Activated T-cell treated with anti-CD3 and anti-CD28 coated beads, Interleukin-2, amount 50 U/mL, for 48 hours (primary cell): ENCODE measurements at regions not wholly inside any gene's neighbourhood (a gene's known extent, or its start where the extent isn't known, plus 50 kb on each side); places are given as distances from the start of the nearest gene placed in this dataset.

Source experiments
- DNase-seq, 2 experiments: peaks; one replicate each; pipeline ENCODE4 v3.0.0-alpha.2; 2020

DNA sequence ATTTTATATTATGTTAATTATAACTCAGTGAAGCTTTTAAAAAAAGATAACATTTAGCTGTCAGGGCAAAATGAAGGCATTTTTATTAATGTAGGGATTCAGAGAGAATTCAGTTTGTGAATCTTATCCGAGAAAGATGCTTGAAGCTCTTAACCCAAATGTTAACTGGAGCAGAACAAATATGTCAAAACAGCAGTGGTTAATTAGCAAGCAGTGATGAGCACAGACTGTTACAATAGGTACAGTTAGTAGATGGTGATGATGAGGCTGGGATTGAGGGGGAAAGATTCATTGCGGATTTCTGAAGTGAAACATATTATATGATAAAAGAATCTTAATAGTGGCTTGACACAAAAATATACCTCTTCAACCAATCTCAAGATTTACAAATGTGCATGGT, 356.7 kb downstream of the DIRAS2 start:
- no peak for DNase-seq

DNA sequence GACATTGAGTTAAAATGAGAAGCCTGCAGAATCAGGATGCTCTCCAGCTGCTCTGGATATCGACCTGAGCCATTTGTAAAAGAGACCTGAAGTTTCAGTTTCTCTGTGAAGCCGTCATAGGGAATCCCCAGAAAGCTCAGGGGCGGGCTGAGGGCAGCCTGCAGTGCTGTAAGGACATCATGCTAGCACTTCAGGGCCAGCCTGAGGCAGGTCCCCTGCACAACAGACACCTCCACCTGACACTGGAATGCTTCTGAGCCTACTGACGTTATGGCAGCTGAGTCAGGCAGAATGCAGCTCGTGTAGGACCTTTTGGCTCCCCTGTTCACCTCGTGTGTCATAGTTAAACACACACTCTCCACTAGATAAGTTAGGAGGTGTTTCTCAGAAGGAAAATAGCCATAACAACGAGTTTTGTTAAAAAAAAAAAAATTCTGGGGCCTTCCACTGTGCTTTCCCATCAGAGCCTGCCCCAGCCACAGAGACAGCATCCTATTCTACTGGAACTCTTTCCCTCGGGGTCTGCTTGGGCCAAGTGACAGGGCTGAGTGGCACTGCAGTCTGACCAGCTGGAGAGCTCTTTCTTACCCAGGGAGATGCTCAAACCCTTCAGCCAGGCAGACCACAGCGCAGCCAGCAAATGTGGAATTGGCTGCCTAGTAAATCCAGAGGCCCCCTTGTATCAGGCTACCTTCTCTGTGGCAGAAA, 354.9 kb downstream of the DIRAS2 start:
- no peak for DNase-seq

DNA sequence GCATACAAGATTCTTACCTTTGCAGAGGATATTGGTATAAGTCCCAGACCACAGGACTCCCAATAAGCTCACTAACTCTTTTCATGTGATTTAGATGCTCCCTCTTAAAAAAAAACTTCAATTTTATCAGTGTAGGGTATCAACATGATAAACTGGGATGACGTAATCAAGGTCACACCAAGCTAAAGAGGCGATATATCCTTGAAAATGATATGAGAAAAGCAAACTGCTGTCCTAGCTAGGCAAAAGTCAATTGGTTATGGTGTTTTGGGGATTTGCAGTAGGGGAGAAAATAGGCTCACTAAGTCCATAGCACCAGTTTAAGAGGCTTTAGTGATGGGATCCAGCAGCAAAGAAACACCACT, 354.4 kb downstream of the DIRAS2 start:
- no peak for DNase-seq

DNA sequence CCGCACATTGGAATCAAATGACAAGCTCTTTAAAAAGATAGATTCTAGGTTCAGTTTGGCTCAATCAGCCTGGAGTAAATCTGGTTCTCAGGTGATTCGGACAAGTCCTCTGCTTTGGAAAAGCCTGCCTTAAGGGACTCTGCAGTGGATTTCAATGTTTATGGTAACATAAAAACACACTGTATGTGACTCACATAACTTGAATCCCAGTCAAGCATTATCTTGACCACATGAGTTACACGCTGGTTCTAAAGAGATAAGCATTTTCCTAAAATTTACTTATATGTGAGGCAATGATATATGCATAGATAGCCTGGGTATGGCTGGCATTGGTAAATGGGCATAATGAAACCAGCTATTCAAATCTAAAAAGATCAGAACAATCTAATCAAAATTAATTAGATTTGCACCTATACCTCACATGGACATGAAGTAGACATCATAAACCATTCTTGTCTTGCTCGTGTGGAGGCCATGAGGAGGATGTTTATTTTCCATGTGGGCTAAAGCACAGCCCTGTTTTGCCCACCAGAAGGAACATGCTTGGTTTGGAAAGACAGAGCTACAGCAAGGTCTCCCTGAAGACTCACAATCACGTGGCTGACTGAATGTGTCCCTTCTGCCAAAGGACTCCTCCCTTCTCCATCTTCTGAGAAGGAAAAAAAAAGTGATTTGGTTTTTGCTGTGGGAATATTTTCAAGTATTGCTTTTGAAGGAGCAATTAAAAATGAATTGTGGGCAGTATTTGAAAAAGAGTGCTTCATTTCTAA, 351.7 kb downstream of the DIRAS2 start:
- DNase-seq: no peak

DNA sequence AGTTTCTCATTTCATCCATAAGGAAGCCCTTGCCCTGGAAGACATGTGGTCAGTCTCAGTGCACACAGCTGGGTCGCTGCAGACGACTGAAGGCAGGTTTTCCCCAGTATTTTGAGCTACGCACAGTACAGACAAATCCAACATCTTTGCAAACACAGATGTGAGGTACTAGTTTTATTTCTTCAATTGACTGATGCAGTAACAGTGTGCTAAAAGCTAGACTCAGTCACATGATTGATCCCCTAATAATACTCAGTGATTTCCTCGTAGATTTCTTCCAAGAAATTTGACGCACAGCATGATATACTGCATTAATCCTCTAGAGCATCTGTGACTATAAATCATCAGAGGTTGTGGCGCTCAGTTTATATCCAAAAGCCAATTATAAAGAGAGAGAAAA, 346.1 kb downstream of the DIRAS2 start:
- no peak for DNase-seq

DNA sequence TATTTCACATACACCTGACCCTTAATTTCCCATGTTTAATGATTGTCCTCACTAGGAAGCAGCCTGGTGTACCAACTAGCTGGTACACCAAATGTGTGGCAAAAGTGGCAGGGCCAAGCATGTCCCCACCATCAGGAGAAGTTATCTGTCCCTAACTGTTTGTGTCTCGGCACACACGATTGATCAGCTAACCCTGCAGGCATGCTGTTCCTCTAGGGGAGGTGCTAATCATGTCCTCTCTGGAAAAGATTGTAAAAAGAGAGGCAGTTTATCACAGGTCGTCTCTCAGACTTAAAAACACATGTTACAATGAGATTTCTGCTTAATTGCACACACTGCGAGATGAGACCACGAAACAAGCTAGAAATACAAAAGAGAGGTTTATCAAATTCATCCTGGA, 342.7 kb downstream of the DIRAS2 start:
- no peak for DNase-seq

DNA sequence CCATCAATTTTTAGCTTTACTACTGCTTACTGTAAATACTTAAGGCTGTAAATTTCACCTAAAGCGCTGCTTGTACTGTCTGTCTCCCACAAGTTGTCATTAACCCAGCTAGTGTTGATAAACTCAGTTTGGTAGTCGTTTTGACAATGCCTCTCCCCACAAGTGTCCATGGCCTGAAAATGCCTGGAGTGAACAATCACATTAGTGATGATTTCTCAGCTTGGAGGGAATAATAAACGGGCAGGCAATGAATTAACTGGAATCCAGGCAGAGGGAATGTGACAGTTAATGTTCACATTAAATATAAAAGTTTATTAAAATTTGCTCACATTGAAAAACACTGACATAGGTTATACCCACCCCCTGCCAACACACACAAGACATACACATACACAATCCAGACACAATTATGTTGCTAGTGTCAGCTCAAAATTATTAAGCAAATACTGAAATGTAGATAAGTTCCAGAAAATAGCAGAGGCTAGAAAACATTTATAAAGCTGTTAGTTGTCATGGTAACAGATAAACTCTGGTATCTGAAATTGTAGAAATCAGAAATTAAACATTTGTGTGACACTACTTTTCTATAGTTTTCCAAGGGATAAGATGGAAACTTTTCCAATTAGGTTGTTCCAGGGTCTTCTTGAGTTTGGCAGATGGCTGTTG, 341.9 kb downstream of the DIRAS2 start:
- DNase-seq: no peak

DNA sequence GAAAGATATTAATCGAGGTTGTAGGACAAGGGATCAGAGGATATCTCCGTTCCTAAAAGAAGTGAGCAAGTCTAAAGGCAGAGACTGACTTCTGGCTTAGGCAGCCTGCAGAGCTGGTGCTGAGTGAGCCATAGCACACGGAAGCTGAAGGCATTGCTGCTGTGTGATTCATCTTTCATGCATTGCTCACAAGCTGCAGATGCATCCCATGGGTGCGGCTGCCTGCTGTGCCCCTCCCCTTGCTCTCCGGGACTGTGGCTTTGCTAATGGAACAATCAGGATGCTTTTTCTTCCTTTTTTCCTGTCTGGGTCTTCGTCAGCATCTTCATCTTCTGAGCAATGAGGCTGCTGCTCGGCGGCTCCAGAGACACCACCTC, 341.4 kb downstream of the DIRAS2 start:
- no peak for DNase-seq

DNA sequence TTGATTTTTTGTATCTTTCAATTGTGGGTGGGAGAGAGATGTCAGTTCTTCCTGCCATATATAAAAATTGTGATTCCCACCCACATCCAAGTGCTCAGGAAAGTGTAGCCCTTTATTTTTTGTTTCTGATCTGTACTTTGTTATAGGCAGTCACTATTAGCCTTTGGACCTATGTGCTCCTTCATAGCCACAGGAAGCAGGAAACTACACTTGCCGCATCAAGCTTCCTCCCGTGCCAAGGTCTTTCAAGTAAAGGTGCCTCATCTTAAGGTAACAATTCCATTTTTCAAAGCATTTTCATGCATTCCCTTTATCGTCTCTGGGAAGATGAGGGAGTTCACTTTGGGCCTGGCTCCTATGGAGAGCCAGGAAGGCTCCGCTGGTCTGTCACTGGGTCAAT, 339.0 kb downstream of the DIRAS2 start:
- no peak for DNase-seq

DNA sequence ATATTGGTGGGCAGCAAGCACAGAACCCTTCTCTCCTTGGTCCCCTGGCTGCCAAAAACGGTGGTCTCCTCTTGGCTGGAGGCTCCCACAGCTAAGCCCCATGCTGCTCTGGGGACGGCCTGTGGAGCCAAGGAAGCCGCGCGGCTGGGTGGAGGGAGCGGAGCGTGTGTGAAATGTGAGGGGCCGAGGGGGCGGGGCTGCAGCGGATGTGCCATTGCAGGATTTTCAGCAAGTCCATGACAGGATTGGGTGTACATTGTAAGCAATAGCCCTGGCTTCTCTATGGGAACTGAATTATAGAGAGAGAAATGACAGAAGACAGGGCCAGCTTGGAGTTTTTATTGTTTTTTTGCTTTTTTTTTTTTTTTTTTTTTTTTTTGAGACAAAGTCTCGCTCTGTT, 336.5 kb downstream of the DIRAS2 start:
- no peak for DNase-seq

DNA sequence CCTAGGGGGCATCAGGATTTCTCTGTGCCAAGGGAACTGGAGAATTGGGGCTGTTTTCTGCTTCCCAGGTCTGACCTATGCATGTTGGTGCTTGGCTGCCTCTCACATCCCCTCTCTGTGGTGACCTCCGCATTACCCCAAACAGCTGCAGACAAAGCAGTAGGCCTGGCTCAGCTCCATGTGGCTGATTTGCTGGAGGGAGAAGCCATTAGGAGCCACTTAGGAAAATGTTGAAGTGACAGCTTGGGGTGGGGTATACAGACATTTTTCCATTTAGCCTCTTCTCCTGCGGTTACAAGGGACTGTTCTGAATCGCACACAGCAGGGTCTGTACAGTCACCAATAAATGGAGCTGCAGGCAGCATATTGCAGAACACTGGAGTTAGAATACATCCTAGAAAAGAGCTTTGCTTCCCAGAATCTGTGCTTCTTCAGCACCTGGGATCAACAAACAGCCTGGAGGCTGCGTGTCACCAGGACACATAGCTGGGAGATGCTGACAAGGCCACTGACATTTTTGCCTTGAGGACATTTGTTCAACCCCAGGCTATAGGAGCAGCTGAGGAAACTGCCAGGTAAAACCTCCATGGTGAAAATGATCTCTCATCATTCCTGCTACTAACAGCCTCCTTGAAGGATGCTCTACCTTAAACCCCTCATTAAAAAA, 335.3 kb downstream of the DIRAS2 start:
- no peak for DNase-seq

DNA sequence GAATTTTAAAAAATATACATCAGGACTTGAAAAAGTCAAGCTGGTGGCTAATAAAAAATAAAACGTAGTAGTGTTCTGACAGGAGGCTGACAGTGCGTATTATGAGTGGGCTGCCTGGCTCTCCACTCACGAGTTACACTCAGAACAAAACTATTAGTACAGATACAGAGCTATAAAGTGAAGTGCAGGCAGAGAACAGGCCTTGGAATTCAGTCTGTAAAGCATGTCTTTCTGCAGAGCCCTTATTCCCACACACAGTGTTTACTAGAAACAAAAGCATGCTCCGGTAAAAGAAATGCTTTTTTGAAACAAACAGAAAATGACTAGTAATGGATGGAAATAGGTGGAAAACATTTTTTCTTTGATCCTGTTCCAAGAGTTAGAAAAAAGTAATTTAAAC, 334.7 kb downstream of the DIRAS2 start:
- no peak for DNase-seq

DNA sequence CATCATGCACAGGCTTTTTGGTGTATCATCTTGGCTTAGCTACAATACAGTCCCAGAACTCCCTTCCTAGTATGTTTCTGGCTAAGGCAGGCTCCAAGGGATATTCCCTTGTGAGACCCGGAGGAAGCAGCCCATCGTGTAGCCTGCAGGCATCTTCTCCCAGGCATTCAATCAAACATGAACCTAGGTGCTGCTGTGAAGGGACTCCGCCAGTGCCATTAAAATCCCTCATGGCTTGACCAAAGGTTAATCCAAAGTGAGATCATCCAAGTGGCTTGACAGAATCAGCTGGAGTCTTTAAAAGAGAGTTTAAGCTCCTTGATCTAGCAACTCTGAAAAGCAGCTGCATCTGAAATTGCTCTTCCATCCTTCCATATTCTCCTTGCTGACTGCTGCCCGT, 333.9 kb downstream of the DIRAS2 start:
- no peak for DNase-seq

DNA sequence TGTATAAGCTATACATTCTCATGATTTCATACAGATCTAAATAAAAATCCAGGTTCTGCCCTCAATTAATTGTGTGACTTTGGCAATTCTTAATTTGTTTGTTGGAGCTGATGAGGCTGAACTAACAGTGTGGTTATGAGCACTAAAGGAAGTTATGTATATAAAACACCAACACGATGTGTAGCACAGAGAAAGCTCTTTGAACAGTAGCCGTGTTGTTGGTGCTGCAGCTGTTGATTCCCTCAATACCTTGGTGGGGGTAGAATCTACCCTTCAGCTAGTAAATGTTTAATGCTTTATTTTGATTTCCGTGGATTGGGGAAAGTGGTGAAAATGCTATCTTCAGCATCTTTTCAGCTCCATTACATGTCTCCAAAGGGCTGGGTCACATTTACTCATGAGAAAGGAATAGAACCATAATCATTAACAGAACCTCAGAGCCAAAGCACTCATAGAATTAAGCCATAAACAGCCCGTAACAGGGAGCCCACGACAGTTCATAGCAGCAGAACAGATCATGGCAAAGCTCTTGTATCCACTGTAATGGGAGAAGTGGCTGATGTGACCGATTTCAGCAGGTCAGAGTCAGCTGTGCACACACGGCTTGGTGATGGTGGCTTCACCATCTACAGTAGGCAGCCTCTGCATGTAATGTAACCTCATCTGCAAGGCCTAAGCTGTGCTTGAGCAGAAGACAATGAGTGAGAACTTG, 332.7 kb downstream of the DIRAS2 start:
- DNase-seq: no peak

DNA sequence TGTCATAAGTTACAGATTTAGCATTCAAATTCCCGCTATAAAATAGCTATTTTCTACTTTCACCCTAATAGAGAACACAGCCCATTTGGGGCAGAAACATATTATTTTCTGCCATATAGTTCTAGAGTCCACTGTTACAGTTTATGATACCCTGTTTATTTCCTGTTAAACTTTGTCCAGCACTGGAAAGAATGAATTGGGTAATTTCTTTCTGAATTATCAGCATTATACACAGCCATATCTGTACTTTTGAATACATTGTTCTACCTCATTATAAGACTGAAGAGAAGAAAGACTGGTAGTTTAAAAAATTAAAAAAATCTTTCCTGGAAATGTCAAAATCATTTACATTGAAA, 332.1 kb downstream of the DIRAS2 start:
- DNase-seq: no peak

DNA sequence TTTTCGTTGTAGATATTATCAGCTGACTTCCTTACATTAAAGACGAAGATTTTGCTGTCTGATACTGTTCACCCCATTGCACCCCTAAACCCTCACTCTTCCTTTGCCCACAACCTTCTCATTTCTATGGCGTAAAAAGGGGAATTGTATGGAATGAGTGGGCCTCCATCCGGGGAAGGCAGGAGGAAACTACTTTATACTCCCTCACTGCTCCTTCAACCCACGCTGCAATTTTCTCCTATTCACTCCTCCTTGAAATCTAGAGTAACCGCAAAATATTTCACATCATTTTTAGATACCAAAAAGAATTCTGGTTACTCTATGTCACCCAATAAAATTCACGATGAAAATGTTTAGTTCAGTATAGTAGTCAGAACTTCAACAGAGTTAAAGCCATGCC, 330.8 kb downstream of the DIRAS2 start:
- no peak for DNase-seq

DNA sequence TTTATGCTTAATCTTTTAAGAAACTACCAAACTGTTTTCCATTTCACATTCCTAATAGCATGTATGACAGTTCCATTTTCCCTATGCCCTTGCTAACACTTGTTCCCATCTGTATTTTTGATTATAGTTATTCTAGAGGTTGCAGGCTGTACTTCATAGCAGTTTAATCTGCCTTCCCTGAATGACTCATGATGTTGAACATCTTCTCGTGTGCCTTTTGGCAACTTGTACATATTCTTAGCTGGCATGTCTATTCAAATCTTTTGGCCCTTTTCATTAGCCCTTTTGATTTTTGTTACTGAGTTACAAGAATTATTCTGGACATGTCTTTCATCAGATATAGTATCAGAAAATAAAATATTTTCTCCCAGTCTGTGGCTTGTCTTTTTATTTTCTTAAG, 320.3 kb downstream of the DIRAS2 start:
- no peak for DNase-seq

DNA sequence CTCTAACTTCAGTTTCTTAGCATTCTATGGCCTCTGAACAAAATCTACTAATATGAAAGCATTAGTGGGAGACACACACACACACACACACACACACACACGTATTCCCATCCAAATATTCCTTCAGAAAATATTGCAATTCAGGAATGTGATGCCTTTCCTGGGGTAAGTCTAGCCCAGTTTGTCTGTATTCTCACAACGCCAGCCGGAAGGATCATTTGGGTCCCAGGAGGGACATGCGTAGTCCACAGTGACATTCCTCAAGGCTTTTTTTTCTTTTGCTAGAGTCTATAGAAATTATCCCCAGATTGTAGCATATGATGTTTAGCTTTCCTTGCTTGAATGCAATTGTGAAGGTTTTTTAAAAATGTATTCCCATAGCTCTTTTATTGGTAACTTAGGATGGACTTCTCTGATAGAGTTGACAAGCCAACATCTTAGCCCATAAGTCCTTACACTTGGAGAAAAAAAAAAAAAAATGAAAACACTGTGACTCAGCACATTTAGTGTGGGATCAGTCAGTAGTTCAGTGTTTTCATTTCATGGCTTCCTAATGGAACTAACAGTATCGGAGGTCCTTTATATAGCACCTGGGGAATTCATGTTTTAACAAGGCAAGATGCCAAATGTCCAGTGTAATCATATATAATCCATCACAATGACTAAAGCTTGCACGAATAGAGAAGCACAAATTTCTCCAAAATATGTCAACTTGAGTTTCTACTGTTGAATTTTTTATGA, 316.5 kb downstream of the DIRAS2 start:
- DNase-seq: no peak

DNA sequence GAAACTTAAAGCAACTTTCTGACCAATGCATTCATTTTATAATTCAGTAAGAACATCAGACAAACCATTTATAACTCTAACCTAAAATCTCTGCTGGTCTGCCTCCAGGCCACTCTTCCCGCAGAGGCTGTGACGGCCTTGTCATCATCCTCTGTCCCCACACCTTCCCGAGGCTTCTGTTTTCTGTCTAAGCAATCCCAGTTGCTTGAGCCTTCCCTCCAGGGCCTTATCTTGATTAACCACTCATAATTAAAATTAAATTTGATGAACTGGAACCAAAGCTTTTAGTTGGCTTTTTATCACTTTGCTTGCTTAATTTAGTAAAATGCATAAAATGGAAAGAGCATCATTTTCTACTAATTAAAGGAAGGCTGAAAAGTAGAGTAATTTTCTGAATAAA, 312.4 kb downstream of the DIRAS2 start:
- no peak for DNase-seq

DNA sequence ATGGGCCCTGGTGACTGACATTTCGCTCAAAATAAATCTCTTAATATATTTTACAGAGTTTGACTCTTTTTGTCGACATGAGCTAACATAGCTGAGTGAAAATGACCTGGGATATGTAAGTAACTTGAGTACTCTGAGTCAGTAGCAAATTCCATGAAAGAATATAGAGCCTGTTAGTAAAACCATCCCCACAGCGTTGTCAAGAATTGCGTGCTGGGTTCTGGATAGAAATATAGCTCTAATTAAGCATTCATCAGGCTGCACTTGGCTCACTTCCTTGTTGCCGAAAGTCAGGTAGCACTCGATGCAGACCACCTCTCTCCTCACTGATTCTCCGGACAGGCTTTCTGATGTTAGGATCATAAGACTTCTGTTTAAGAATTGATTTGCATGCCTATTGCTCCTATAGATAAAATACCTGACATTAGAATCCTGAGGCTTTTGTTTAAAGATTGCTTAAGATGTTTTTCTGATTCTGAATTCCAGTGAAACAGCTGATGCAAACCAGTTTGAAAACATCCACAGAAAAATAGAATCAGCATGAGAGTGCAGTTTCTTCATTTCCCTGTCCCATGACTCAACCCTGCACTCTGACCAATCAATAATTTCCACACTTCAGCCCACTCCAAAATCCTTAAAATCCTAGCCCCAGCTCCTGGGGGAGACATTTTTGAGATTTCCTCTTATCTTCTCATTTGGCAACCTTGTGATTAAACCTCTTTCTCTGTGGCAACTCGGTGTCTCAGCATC, 310.6 kb downstream of the DIRAS2 start:
- no peak for DNase-seq

DNA sequence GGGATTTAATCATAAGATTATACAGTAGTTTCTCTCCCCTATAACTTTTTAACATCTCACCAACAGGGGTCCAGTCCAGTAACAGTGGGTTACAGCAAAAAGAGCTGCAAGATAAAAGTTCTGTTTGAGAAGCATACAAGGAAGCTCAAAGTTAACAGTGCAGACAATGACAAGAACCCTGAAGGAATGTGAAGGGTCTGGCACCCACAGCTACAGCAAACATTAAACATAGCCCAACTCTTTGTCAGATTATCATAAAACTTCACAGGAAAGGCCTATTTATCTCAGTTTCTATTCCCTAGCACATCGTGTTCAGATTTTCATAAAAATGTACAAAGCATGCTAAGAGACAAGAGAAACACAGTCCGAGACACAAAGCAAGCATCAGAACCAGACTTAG, 309.4 kb downstream of the DIRAS2 start:
- DNase-seq: no peak

DNA sequence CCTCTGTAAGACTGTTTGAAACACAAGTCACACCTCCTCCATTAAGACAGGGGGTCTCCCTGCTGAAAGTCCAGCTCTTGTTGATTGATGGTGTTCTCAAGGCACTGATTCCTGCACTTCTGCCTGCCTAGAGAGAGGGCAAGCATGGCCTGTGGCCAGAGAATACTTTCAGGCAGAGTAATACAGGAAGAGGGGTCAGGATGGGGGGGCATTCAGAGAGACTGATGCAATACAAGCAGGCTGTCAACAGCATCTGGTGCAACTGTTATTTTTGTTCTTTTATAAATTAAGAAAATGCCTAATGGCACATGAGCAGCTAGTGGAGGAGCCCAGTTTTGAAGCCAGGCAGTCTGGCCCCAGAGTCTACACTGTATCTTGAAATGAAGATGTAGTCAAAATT, 302.2 kb downstream of the DIRAS2 start:
- DNase-seq: no peak
